Kidney epithelial cell (primary cell): ENCODE measurements at regions not wholly inside any gene's neighbourhood (a gene's known extent, or its start where the extent isn't known, plus 50 kb on each side); places are given as distances from the start of the nearest gene placed in this dataset.

Experiments
- DNase-seq: peaks from one replicate; pipeline ENCODE4 v3.0.0-alpha.2; 2010; ENCODE audit warnings: low read depth
- H3K27me3 ChIP-seq: 2 replicates; pipeline ENCODE4 v1.6.0; 2011; ENCODE audit warnings: low read length; ENCODE audit not compliant: control insufficient read depth, insufficient read depth
- H3K36me3 ChIP-seq: 2 replicates; pipeline ENCODE4 v1.5.1; 2011; ENCODE audit warnings: low read length; ENCODE audit not compliant: control insufficient read depth, insufficient read depth
- H3K4me3 ChIP-seq: 2 replicates; pipeline ENCODE4 v1.5.1; 2011; ENCODE audit warnings: low read depth, mild to moderate bottlenecking, control low read depth, low read length
- TF ChIP-seq, protein P1 (sequence below): IDR thresholded peaks from 2 replicates; pipeline ENCODE4 v1.5.1; 2011; ENCODE audit warnings: mild to moderate bottlenecking, moderate library complexity, low read length, control low read depth, inconsistent platforms; ENCODE audit not compliant: insufficient read depth, poor library complexity, severe bottlenecking

- H3K36me3 ChIP-seq = no peaks in the 10 kb centered on the region
- DNase-seq = no peak
- TF ChIP-seq, protein P1, sequence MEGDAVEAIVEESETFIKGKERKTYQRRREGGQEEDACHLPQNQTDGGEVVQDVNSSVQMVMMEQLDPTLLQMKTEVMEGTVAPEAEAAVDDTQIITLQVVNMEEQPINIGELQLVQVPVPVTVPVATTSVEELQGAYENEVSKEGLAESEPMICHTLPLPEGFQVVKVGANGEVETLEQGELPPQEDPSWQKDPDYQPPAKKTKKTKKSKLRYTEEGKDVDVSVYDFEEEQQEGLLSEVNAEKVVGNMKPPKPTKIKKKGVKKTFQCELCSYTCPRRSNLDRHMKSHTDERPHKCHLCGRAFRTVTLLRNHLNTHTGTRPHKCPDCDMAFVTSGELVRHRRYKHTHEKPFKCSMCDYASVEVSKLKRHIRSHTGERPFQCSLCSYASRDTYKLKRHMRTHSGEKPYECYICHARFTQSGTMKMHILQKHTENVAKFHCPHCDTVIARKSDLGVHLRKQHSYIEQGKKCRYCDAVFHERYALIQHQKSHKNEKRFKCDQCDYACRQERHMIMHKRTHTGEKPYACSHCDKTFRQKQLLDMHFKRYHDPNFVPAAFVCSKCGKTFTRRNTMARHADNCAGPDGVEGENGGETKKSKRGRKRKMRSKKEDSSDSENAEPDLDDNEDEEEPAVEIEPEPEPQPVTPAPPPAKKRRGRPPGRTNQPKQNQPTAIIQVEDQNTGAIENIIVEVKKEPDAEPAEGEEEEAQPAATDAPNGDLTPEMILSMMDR = no peak
- no peaks in the 10 kb centered on the region for H3K27me3 ChIP-seq
- H3K4me3 ChIP-seq = no peak overlapping the region
These were observed 130.1 kb upstream of the PIEZO2 start for GRCh38 chr18:11279461-11279860.

DNA sequence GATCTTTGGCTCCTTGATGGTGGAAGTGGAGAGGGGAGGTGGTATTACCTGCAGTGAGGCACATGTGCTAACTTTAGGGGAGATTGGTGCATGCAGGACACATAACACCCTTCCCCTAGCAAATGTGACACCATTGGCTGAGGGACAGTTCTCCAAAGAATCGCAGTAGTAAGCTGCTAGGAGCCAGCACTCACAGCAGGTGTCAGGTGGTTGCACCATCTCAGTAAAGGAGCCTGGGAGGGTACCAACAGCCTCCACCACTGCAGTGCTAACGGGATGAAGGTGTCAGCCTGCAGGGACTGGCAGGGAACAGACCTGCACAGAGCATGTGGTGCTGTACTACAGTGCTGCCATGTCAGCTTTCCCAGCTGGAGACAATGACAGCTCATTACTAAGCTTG, 127.3 kb upstream of the PIEZO2 start:
- Histone ChIP-seq H3K27me3 (no peaks in the 10 kb centered on the region), H3K36me3 (no peaks in the 10 kb centered on the region), H3K4me3 (no peak overlapping the region)
- TF ChIP-seq, protein P1 = no peak
- DNase-seq = no peak

DNA sequence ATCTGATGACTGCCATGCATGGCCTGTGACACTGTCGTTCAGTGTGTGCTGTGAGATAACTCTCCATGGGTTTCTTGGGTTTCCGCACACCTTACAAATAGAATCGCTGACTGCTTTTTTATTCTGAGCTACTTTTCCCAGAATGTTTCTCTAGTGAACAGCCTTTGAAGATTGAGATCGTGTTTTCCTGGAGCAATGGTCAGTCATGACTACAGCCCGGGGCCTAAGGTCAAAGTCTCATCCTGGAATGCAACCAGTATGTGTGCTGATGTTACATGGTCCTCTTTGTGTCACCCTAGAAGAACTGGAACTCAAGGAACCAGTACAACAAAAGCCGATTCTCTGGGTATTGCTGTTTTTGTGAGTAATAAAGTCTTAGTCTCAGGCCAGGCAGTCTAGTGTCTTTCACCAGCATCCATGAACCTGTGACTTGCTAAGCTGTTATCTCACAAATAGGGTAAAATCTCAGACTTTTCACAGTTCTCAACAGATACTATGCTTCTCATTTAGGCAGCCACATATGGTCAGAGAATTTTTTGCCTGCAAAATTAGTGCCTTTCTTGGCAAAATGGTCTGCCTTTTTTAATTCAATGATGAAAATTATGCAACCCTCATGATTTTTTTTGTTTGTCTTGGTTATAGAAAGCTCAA, 124.9 kb upstream of the PIEZO2 start:
- no peak for DNase-seq
- H3K36me3 ChIP-seq = no peaks in the 10 kb centered on the region
- no peaks in the 10 kb centered on the region for H3K27me3 ChIP-seq
- H3K4me3 ChIP-seq = no peak overlapping the region
- TF ChIP-seq, protein P1 = no peak

GRCh38 chr18:11272516-11272915, 123.1 kb upstream of the PIEZO2 start:
- H3K4me3 ChIP-seq = no peak overlapping the region
- TF ChIP-seq, protein P1 = no peak

GRCh38 chr18:11271954-11272353, 122.6 kb upstream of the PIEZO2 start:
- no peaks in the 10 kb centered on the region for H3K36me3 ChIP-seq
- H3K27me3 ChIP-seq = no peaks in the 10 kb centered on the region
- no peak overlapping the region for H3K4me3 ChIP-seq
- DNase-seq = no peak
- TF ChIP-seq, protein P1 = no peak

More at GRCh38 chr18:11272516-11272915, 123.1 kb upstream of the PIEZO2 start:
- no peaks in the 10 kb centered on the region for H3K36me3 ChIP-seq
- H3K27me3 ChIP-seq = no peaks in the 10 kb centered on the region
- DNase-seq = no peak

- Histone ChIP-seq H3K36me3 (no peaks in the 10 kb centered on the region), H3K27me3 (no peaks in the 10 kb centered on the region), H3K4me3 (no peak overlapping the region)
- DNase-seq = no peak
- TF ChIP-seq, protein P1 = no peak
These were observed 119.9 kb upstream of the PIEZO2 start for GRCh38 chr18:11269257-11269656.
